Heart right ventricle (tissue), 16 donors: ENCODE measurements at regions not wholly inside any gene's neighbourhood (a gene's known extent, or its start where the extent isn't known, plus 50 kb on each side); places are given as distances from the start of the nearest gene placed in this dataset.

ENCODE experiments used
- ATAC-seq, 8 donors: fragments of 200-7000 bp; cut with Tn5 transposase; one replicate each; pipeline ENCODE4 v1.9.1; 2020; ENCODE audit warnings: mild to moderate bottlenecking in 8 of 8, moderate library complexity in 8 of 8, moderate number of reproducible peaks in 1 of 8
- DNase-seq, 2 donors: peaks; one replicate each; pipeline ENCODE4 v3.0.0-alpha.2; 2020
- H3K27ac ChIP-seq, 10 donors: fragments of 200-600 bp; sonication (generic) in 2 of 10; one replicate each; pipeline versions ENCODE4 v1.5.0 to v1.8.0; 2020 to 2022; ENCODE audit warnings: mild to moderate bottlenecking in 3 of 10
- H3K27me3 ChIP-seq, 7 donors: fragments of 200-600 bp; one replicate each; pipeline ENCODE4 v1.8.0; 2021 to 2022; ENCODE audit warnings: mild to moderate bottlenecking in 2 of 7
- H3K36me3 ChIP-seq, 9 donors: fragments of 200-600 bp; sonication (generic) in 1 of 9; one replicate each; pipeline versions ENCODE4 v1.5.0 to v1.8.0; 2020 to 2022; ENCODE audit warnings: mild to moderate bottlenecking in 2 of 9
- H3K4me1 ChIP-seq, 9 donors: fragments of 200-600 bp; sonication (generic) in 1 of 9; one replicate each; pipeline versions ENCODE4 v1.5.0 to v1.8.0; 2020 to 2022; ENCODE audit warnings: mild to moderate bottlenecking in 4 of 9
- H3K4me3 ChIP-seq, 10 donors: fragments of 200-600 bp; sonication (generic) in 2 of 10; one replicate each; pipeline versions ENCODE4 v1.5.0 to v1.8.0; 2020 to 2022; ENCODE audit warnings: mild to moderate bottlenecking in 7 of 10, moderate library complexity in 2 of 10
- H3K9me3 ChIP-seq, 11 donors: fragments of 200-600 bp in 10 of 11; sonication (generic) in 2 of 11; one replicate each; pipeline versions ENCODE4 v1.5.0 to v1.8.0; 2013 to 2022; ENCODE audit warnings: mild to moderate bottlenecking in 2 of 11, control low read depth in 1 of 11, moderate library complexity in 1 of 11
- WGBS, 2 donors: extraction: QIAGEN DNeasy Blood & Tissue Kit; methylation state at CpG; one replicate each; pipeline ENCODE4 v1.1.7; 2013; ENCODE audit warnings: inconsistent platforms in 1 of 2; 5-methylcytosine and 5-hydroxymethylcytosine counted together
- intact Hi-C, 10 donors: fragments of 100-400 bp; cut with DNase I; formaldehyde crosslinking; loops; one replicate each; pipeline versions ENCODE4 v1.11.1 to v1.14.2; 2022
- TF ChIP-seq, protein P1 (sequence below), 9 donors: fragments of 200-600 bp; sonication (generic) in 2 of 9; IDR thresholded peaks; one replicate each; pipeline versions ENCODE4 v1.5.0 to v1.8.0; 2021 to 2022; ENCODE audit warnings: antibody characterized with exemption in 9 of 9, mild to moderate bottlenecking in 5 of 9, moderate library complexity in 1 of 9
- donor health status: Arrhythmogenic right ventricular cardiomyopathy.
- donor health status: ischemic (EF 13 %, LVEDD 7.1; RV severe dilation, severe dysfunction).
- donor health status: healthy with polysubstance abuse.
- donor health status: DM: no; HTN: yes; CAD: no.
- donor health status: DM: no; HTN: no; CAD: no.
- donor health status: ischemic (EF 25% LVEDD 6.9; RV normal size, moderate dysfunction).
- donor health status: ischemic (EF 25% LVEDD 5.7; RV mildly dilated, moderate dysfunction).
- donor health status: healthy.
- donor health status: DM: yes; HTN: yes; CAD: no.
- donor health status: Ischemic cardiomyopathy.
- donor health status: ischemic (EF 35%, LVEDD 5.7; RV mildly dilated, moderate dysfunction).
- donor health status: nonischemic (EF 11% LVEDD 7.7; RV severe dilation, severe dysfunction).
- donor health status: DM: yes; HTN: yes; CAD: no.
- donor health status: PGD.
- donor health status: ischemic (EF 29% LVEDD 5.4; RV normal size, mild dysfunction).
- donor health status: nonischemic (EF 23%, LVEDD 6.1; RV moderate dilation, normal function).

DNA sequence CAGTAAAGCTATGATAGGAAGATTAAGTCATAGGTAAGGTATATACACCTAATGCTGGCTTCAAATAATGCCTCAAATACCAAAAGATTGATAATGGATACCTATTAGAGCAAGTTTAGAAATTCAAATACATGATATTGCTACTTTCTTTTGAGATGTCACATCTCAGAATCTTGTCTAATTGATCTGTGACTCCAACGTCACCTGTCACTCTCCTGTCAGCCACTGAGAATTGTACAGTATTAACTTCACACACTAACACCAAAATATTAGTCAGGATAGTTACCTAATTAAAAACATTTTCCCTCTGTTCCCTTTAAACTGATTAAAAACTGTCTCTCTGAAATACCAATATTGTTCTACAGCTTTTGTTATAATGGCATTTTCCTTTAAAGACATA, 575.5 kb upstream of the ID4 start:
- Histone ChIP-seq H3K4me3 (no peak overlapping the region), H3K9me3 (no peaks in the 10 kb centered on the region), H3K4me1 (no peaks in the 10 kb centered on the region), H3K36me3 (no peaks in the 10 kb centered on the region), H3K27me3 (no peaks in the 10 kb centered on the region), H3K27ac (no peak overlapping the region)
- intact Hi-C loops, result no loop called here
- ATAC-seq (no peak), DNase-seq (no peak)
- WGBS, 2 donors, result 85 to 93% methylated on average over 1 of the region's 1 CpG
- TF ChIP-seq, protein P1, sequence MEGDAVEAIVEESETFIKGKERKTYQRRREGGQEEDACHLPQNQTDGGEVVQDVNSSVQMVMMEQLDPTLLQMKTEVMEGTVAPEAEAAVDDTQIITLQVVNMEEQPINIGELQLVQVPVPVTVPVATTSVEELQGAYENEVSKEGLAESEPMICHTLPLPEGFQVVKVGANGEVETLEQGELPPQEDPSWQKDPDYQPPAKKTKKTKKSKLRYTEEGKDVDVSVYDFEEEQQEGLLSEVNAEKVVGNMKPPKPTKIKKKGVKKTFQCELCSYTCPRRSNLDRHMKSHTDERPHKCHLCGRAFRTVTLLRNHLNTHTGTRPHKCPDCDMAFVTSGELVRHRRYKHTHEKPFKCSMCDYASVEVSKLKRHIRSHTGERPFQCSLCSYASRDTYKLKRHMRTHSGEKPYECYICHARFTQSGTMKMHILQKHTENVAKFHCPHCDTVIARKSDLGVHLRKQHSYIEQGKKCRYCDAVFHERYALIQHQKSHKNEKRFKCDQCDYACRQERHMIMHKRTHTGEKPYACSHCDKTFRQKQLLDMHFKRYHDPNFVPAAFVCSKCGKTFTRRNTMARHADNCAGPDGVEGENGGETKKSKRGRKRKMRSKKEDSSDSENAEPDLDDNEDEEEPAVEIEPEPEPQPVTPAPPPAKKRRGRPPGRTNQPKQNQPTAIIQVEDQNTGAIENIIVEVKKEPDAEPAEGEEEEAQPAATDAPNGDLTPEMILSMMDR (IDR thresholded peaks at IDR 0.05), result no peak

DNA sequence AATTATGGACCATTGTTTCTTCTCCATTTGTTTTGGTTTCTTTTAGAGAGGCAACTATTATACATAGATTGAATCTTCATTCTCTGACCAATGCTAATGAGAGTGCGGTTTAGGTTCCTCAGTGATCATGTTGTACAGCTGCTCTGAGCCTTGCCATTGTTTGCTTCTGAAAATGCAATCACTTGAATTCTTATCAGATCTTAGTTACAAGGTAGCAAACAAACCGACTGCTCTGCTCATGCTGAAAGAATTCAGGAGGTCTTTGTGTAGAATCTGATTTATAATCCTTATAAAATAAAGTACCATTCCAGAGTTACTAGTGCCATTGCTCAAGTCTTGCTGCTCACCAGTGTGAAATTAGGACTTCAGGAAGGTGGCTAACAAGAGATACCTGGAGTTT, 569.1 kb upstream of the ID4 start:
- WGBS, 2 donors, result 67 to 74% methylated on average over 2 of the region's 2 CpGs
- H3K36me3 ChIP-seq, result no peaks in the 10 kb centered on the region
- H3K9me3 ChIP-seq, result peaks cover 0 to 42% (median 6%) of the 10 kb centered on the region in 11 donors
- intact Hi-C loops, result no loop called here
- no peak overlapping the region for H3K4me3 ChIP-seq
- no peaks in the 10 kb centered on the region for H3K27me3 ChIP-seq
- ATAC-seq (no peak), DNase-seq (no peak)
- TF ChIP-seq, protein P1 (IDR thresholded peaks at IDR 0.05), result no peak
- H3K4me1 ChIP-seq, result no peaks in the 10 kb centered on the region
- H3K27ac ChIP-seq, result no peak overlapping the region

DNA sequence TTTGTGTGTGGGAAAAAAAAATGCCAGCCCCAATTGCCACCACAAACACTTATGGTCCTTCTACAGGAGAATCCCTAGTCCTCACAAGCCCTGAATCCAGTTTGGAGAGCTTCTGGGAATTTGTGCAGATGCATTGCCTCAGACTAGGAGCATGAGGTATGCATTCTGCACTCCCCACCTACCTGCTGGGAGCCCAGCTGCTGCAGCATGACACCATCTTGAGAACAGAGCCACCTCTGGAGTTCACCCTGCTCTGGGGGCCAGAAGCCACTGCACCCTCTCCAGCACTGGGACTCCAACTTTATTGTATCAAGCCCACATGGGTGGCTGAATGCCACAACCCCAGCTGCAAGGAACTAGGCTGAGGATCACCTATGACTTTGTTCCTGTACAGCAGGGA, 568.5 kb upstream of the ID4 start:
- ATAC-seq (no peak), DNase-seq (no peak)
- Histone ChIP-seq H3K4me1 (no peaks in the 10 kb centered on the region), H3K9me3 (peaks cover 0 to 42% (median 6%) of the 10 kb centered on the region in 11 donors), H3K36me3 (no peaks in the 10 kb centered on the region), H3K27me3 (no peaks in the 10 kb centered on the region), H3K27ac (no peak overlapping the region), H3K4me3 (no peak overlapping the region)
- TF ChIP-seq, protein P1 (IDR thresholded peaks at IDR 0.05), result no peak
- intact Hi-C loops, result no loop called here

DNA sequence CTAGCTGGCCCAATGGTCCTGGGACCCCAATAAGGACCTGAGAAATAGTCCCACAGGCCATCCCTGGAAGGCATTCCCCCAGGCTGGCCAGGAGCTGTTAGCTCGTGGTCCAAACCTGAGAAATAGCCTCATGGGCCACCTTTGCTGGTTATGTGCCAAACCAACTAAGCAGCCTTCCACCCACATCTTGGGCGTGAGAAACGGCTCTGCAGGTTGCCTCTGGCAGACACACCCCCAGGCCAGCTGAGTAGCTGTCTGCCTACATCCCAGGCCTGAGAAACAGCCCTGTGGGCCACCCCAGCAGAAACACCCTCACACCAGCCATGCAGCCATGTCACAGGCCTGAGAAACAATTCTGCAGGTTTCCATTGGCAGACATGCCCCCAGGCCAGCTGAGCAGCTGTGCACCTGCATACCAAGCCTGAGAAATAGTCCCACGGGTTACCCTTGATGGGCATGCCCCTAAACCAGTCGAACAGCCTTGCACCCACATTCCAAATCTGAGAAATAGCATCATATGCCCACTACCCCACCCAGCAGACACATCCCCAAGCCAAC, 567.8 kb upstream of the ID4 start:
- Histone ChIP-seq H3K4me1 (no peaks in the 10 kb centered on the region), H3K9me3 (peaks cover 0 to 46% (median 6%) of the 10 kb centered on the region in 11 donors), H3K36me3 (no peaks in the 10 kb centered on the region), H3K4me3 (no peak overlapping the region), H3K27me3 (no peaks in the 10 kb centered on the region), H3K27ac (no peak overlapping the region)
- TF ChIP-seq, protein P1 (IDR thresholded peaks at IDR 0.05), result no peak
- ATAC-seq, result no peak
- 74 to 78% methylated on average over 5 of the region's 5 CpGs for WGBS, 2 donors
- intact Hi-C loops, result no loop called here
- no peak for DNase-seq
